H1 (cell line): ENCODE measurements at regions not wholly inside any gene's neighbourhood (a gene's known extent, or its start where the extent isn't known, plus 50 kb on each side); places are given as distances from the start of the nearest gene placed in this dataset.

Source experiments
- CHD7 ChIP-seq: fragments of 300-600 bp; sonication (generic); IDR thresholded peaks from 2 replicates; pipeline ENCODE4 v1.7.1; 2012; ENCODE audit warnings: low read length, moderate library complexity, mild to moderate bottlenecking, inconsistent platforms; ENCODE audit not compliant: insufficient replicate concordance

- TF ChIP-seq CHD7 = no peak
Measured at GRCh38 chr1:65539266-65540131, 119.0 kb downstream of the LEPR start (continued).
